ENCODE measurements at regions not wholly inside any gene's neighbourhood (a gene's known extent, or its start where the extent isn't known, plus 50 kb on each side); places are given as distances from the start of the nearest gene placed in this dataset.

GRCh38 chr15:70406617-70407335, 309.1 kb upstream of the TLE3 start:
- no peak for ATAC-seq (ENCODE audit: low FRiP score)

GRCh38 chr15:70401709-70402108, 304.0 kb upstream of the TLE3 start:
- H3K36me3 ChIP-seq (ENCODE audit: control insufficient read depth in 1 of 2, insufficient read depth in 2 of 2, low read length in 1 of 2), result no peaks in the 10 kb centered on the region
- peaks cover 2% of the 10 kb centered on the region for H3K9me3 ChIP-seq (ENCODE audit: control insufficient read depth, low read length)
- H3K27me3 ChIP-seq (ENCODE audit: control insufficient read depth in 1 of 2, insufficient read depth in 2 of 2, low read length in 1 of 2), result no peaks in the 10 kb centered on the region
- no peaks in the 10 kb centered on the region for H3K4me1 ChIP-seq (ENCODE audit: control insufficient read depth in 1 of 2, insufficient read depth in 2 of 2, low read length in 2 of 2)
- 72 to 73% methylated on average over 4 of the region's 4 CpGs for WGBS, 2 donors
- no peak for DNase-seq
- intact Hi-C loops (cut with DNase I), result no loop called here
- peak; percentile 78 for ATAC-seq (ENCODE audit: low FRiP score)
- no peak overlapping the region for H3K27ac ChIP-seq (ENCODE audit: low read depth in 1 of 2, low read length in 2 of 2)
- H3K4me3 ChIP-seq (ENCODE audit: low read length in 2 of 2), result no peak overlapping the region

More at GRCh38 chr15:70406617-70407335, 309.1 kb upstream of the TLE3 start:
- WGBS, 2 donors, result 38 to 47% methylated on average over 10 of the region's 10 CpGs
- Histone ChIP-seq H3K9me3 (ENCODE audit: control insufficient read depth, low read length) (peaks cover 8% of the 10 kb centered on the region), H3K4me1 (ENCODE audit: control insufficient read depth in 1 of 2, insufficient read depth in 2 of 2, low read length in 2 of 2) (no peaks in the 10 kb centered on the region), H3K36me3 (ENCODE audit: control insufficient read depth in 1 of 2, insufficient read depth in 2 of 2, low read length in 1 of 2) (no peaks in the 10 kb centered on the region), H3K27ac (ENCODE audit: low read depth in 1 of 2, low read length in 2 of 2) (no peak overlapping the region), H3K4me3 (ENCODE audit: low read length in 2 of 2) (no peak overlapping the region), H3K27me3 (ENCODE audit: control insufficient read depth in 1 of 2, insufficient read depth in 2 of 2, low read length in 1 of 2) (no peaks in the 10 kb centered on the region)
- no peak for DNase-seq
- intact Hi-C loops (cut with DNase I), result no loop called here

GRCh38 chr15:70400766-70401541, 303.2 kb upstream of the TLE3 start:
- H3K4me1 ChIP-seq (ENCODE audit: control insufficient read depth in 1 of 2, insufficient read depth in 2 of 2, low read length in 2 of 2), result no peaks in the 10 kb centered on the region
- H3K27me3 ChIP-seq (ENCODE audit: control insufficient read depth in 1 of 2, insufficient read depth in 2 of 2, low read length in 1 of 2), result no peaks in the 10 kb centered on the region
- no peaks in the 10 kb centered on the region for H3K36me3 ChIP-seq (ENCODE audit: control insufficient read depth in 1 of 2, insufficient read depth in 2 of 2, low read length in 1 of 2)
- H3K27ac ChIP-seq (ENCODE audit: low read depth in 1 of 2, low read length in 2 of 2), result no peak overlapping the region
- ATAC-seq (ENCODE audit: low FRiP score), result peak; percentile 65
- no peak for DNase-seq
- peaks cover 2% of the 10 kb centered on the region for H3K9me3 ChIP-seq (ENCODE audit: control insufficient read depth, low read length)
- H3K4me3 ChIP-seq (ENCODE audit: low read length in 2 of 2), result no peak overlapping the region
- 97 to 98% methylated on average over 4 of the region's 4 CpGs for WGBS, 2 donors
- intact Hi-C loops (cut with DNase I), result no loop called here

- intact Hi-C loops (cut with DNase I), result no loop called here
- Histone ChIP-seq H3K27ac (ENCODE audit: low read depth in 1 of 2, low read length in 2 of 2) (no peak overlapping the region), H3K4me1 (ENCODE audit: control insufficient read depth in 1 of 2, insufficient read depth in 2 of 2, low read length in 2 of 2) (peaks cover 0 to 2% of the 10 kb centered on the region in 2 donors), H3K4me3 (ENCODE audit: low read length in 2 of 2) (no peak overlapping the region), H3K9me3 (ENCODE audit: control insufficient read depth, low read length) (no peaks in the 10 kb centered on the region), H3K27me3 (ENCODE audit: control insufficient read depth in 1 of 2, insufficient read depth in 2 of 2, low read length in 1 of 2) (no peaks in the 10 kb centered on the region), H3K36me3 (ENCODE audit: control insufficient read depth in 1 of 2, insufficient read depth in 2 of 2, low read length in 1 of 2) (no peaks in the 10 kb centered on the region)
- no peak for ATAC-seq (ENCODE audit: low FRiP score)
- DNase-seq, result no peak
Measured at GRCh38 chr15:70399204-70399603, 301.5 kb upstream of the TLE3 start.

GRCh38 chr15:70398694-70399093, 301.0 kb upstream of the TLE3 start:
- DNase-seq, result no peak
- ATAC-seq (ENCODE audit: low FRiP score), result no peak
- Histone ChIP-seq H3K27ac (ENCODE audit: low read depth in 1 of 2, low read length in 2 of 2) (no peak overlapping the region), H3K9me3 (ENCODE audit: control insufficient read depth, low read length) (no peaks in the 10 kb centered on the region), H3K4me3 (ENCODE audit: low read length in 2 of 2) (no peak overlapping the region), H3K27me3 (ENCODE audit: control insufficient read depth in 1 of 2, insufficient read depth in 2 of 2, low read length in 1 of 2) (no peaks in the 10 kb centered on the region), H3K36me3 (ENCODE audit: control insufficient read depth in 1 of 2, insufficient read depth in 2 of 2, low read length in 1 of 2) (no peaks in the 10 kb centered on the region), H3K4me1 (ENCODE audit: control insufficient read depth in 1 of 2, insufficient read depth in 2 of 2, low read length in 2 of 2) (peaks cover 0 to 2% of the 10 kb centered on the region in 2 donors)
- 95 to 98% methylated on average over 4 of the region's 4 CpGs for WGBS, 2 donors
- intact Hi-C loops (cut with DNase I), result no loop called here

GRCh38 chr15:70396807-70397206, 299.1 kb upstream of the TLE3 start:
- H3K36me3 ChIP-seq (ENCODE audit: control insufficient read depth in 1 of 2, insufficient read depth in 2 of 2, low read length in 1 of 2), result no peaks in the 10 kb centered on the region
- no peaks in the 10 kb centered on the region for H3K27me3 ChIP-seq (ENCODE audit: control insufficient read depth in 1 of 2, insufficient read depth in 2 of 2, low read length in 1 of 2)
- WGBS, 2 donors, result 18 to 62% methylated on average over 9 of the region's 9 CpGs
- no peak overlapping the region for H3K4me3 ChIP-seq (ENCODE audit: low read length in 2 of 2)
- H3K27ac ChIP-seq (ENCODE audit: low read depth in 1 of 2, low read length in 2 of 2), result no peak overlapping the region
- H3K9me3 ChIP-seq (ENCODE audit: control insufficient read depth, low read length), result no peaks in the 10 kb centered on the region
- no peak for DNase-seq
- intact Hi-C loops (cut with DNase I), result no loop called here
- H3K4me1 ChIP-seq (ENCODE audit: control insufficient read depth in 1 of 2, insufficient read depth in 2 of 2, low read length in 2 of 2), result peaks cover 0 to 2% of the 10 kb centered on the region in 2 donors
- ATAC-seq (ENCODE audit: low FRiP score), result no peak

GRCh38 chr15:70395164-70395563, 297.4 kb upstream of the TLE3 start:
- DNase-seq (peak in 1 of 2 donors; percentile 45), ATAC-seq (ENCODE audit: low FRiP score) (no peak)
- intact Hi-C loops (cut with DNase I), result no loop called here
- H3K9me3 ChIP-seq (ENCODE audit: control insufficient read depth, low read length), result no peaks in the 10 kb centered on the region
- H3K27me3 ChIP-seq (ENCODE audit: control insufficient read depth in 1 of 2, insufficient read depth in 2 of 2, low read length in 1 of 2), result no peaks in the 10 kb centered on the region
- peaks cover 0 to 2% of the 10 kb centered on the region in 2 donors for H3K4me1 ChIP-seq (ENCODE audit: control insufficient read depth in 1 of 2, insufficient read depth in 2 of 2, low read length in 2 of 2)
- no peaks in the 10 kb centered on the region for H3K36me3 ChIP-seq (ENCODE audit: control insufficient read depth in 1 of 2, insufficient read depth in 2 of 2, low read length in 1 of 2)
- H3K27ac ChIP-seq (ENCODE audit: low read depth in 1 of 2, low read length in 2 of 2), result no peak overlapping the region
- WGBS, 2 donors, result 31 to 39% methylated on average over 11 of the region's 11 CpGs
- H3K4me3 ChIP-seq (ENCODE audit: low read length in 2 of 2), result no peak overlapping the region

- ATAC-seq (ENCODE audit: low FRiP score) (no peak), DNase-seq (no peak)
- Histone ChIP-seq H3K27me3 (ENCODE audit: control insufficient read depth in 1 of 2, insufficient read depth in 2 of 2, low read length in 1 of 2) (no peaks in the 10 kb centered on the region), H3K9me3 (ENCODE audit: control insufficient read depth, low read length) (no peaks in the 10 kb centered on the region), H3K27ac (ENCODE audit: low read depth in 1 of 2, low read length in 2 of 2) (no peak overlapping the region), H3K4me3 (ENCODE audit: low read length in 2 of 2) (no peak overlapping the region), H3K4me1 (ENCODE audit: control insufficient read depth in 1 of 2, insufficient read depth in 2 of 2, low read length in 2 of 2) (peaks cover 0 to 2% of the 10 kb centered on the region in 2 donors), H3K36me3 (ENCODE audit: control insufficient read depth in 1 of 2, insufficient read depth in 2 of 2, low read length in 1 of 2) (no peaks in the 10 kb centered on the region)
- intact Hi-C loops (cut with DNase I), result no loop called here
Measured at GRCh38 chr15:70390723-70391122, 293.0 kb upstream of the TLE3 start.

- Histone ChIP-seq H3K9me3 (ENCODE audit: control insufficient read depth, low read length) (no peaks in the 10 kb centered on the region), H3K36me3 (ENCODE audit: control insufficient read depth in 1 of 2, insufficient read depth in 2 of 2, low read length in 1 of 2) (no peaks in the 10 kb centered on the region), H3K4me3 (ENCODE audit: low read length in 2 of 2) (no peak overlapping the region), H3K4me1 (ENCODE audit: control insufficient read depth in 1 of 2, insufficient read depth in 2 of 2, low read length in 2 of 2) (no peaks in the 10 kb centered on the region), H3K27me3 (ENCODE audit: control insufficient read depth in 1 of 2, insufficient read depth in 2 of 2, low read length in 1 of 2) (no peaks in the 10 kb centered on the region), H3K27ac (ENCODE audit: low read depth in 1 of 2, low read length in 2 of 2) (no peak overlapping the region)
- DNase-seq (no peak), ATAC-seq (ENCODE audit: low FRiP score) (no peak)
- WGBS, 2 donors, result 92 to 95% methylated on average over 2 of the region's 2 CpGs
- intact Hi-C loops (cut with DNase I), result no loop called here
Measured at GRCh38 chr15:70387993-70388392, 290.3 kb upstream of the TLE3 start.

All from aorta (tissue), 5 donors.